ENCODE measurements at regions not wholly inside any gene's neighbourhood (a gene's known extent, or its start where the extent isn't known, plus 50 kb on each side); places are given as distances from the start of the nearest gene placed in this dataset.
"Not testable (repeated sequence)": the region's sequence is repeated elsewhere in the genome, so short reads cannot be mapped to it uniquely, and the experiment has no call there.

GRCh38 chr5:25970906-25971489 lies 1067.4 kb downstream of the CDH9 start:
- DNase-seq, result no peak

GRCh38 chr5:25969042-25969441 lies 1069.3 kb downstream of the CDH9 start:
- not testable (repeated sequence) for DNase-seq

- no peak for DNase-seq
Observed at GRCh38 chr5:25964009-25964372, 1074.4 kb downstream of the CDH9 start.

- DNase-seq, result no peak
Observed at GRCh38 chr5:25963251-25964008, 1075.0 kb downstream of the CDH9 start.

GRCh38 chr5:25955337-25955736 lies 1083.0 kb downstream of the CDH9 start:
- DNase-seq, result no peak

- no peak for DNase-seq
Observed at GRCh38 chr5:25950681-25951080, 1087.7 kb downstream of the CDH9 start.

- DNase-seq, result no peak
Observed at GRCh38 chr5:25948278-25948677, 1090.1 kb downstream of the CDH9 start.

GRCh38 chr5:25944786-25945185 lies 1093.6 kb downstream of the CDH9 start:
- DNase-seq, result no peak

GRCh38 chr5:25909163-25909562 lies 1129.2 kb downstream of the CDH9 start:
- no peak for DNase-seq

GRCh38 chr5:25905646-25906045 lies 1132.7 kb downstream of the CDH9 start:
- no peak for DNase-seq

- no peak for DNase-seq
Observed at GRCh38 chr5:25892211-25892610, 1146.2 kb downstream of the CDH9 start.

- no peak for DNase-seq
Observed at GRCh38 chr5:25891691-25892090, 1146.7 kb downstream of the CDH9 start.

GRCh38 chr5:25881318-25882036 lies 1156.9 kb downstream of the CDH9 start:
- DNase-seq, result no peak

- DNase-seq, result no peak
Observed at GRCh38 chr5:25863811-25864210, 1174.6 kb downstream of the CDH9 start.

GRCh38 chr5:25862276-25862675 lies 1176.1 kb downstream of the CDH9 start:
- DNase-seq, result no peak

- no peak for DNase-seq
Observed at GRCh38 chr5:25858019-25858418, 1180.4 kb downstream of the CDH9 start.

- DNase-seq, result no peak
Observed at GRCh38 chr5:25851301-25851700, 1187.1 kb downstream of the CDH9 start.

- no peak for DNase-seq
Observed at GRCh38 chr5:25850581-25850980, 1187.8 kb downstream of the CDH9 start.

- DNase-seq, result no peak
Observed at GRCh38 chr5:25849270-25849669, 1189.1 kb downstream of the CDH9 start.

- no peak for DNase-seq
Observed at GRCh38 chr5:25823330-25823873, 1178.6 kb upstream of the CDH10 start.
